Endothelial cell (in vitro differentiated cells): ENCODE measurements at regions not wholly inside any gene's neighbourhood (a gene's known extent, or its start where the extent isn't known, plus 50 kb on each side); places are given as distances from the start of the nearest gene placed in this dataset.

Experiments
- DNase-seq: peaks from one replicate; pipeline ENCODE4 v3.0.0; 2021; ENCODE audit warnings: low spot score
- H3K27ac Mint-ChIP-seq: one replicate; pipeline ENCODE4 v1.8.0; 2021; ENCODE audit warnings: mixed read lengths, inconsistent platforms; ENCODE audit not compliant: unreplicated experiment
- H3K27me3 Mint-ChIP-seq: one replicate; pipeline ENCODE4 v1.8.0; 2021; ENCODE audit warnings: mild to moderate bottlenecking, moderate library complexity, mixed read lengths, inconsistent platforms; ENCODE audit not compliant: unreplicated experiment
- H3K36me3 Mint-ChIP-seq: one replicate; pipeline ENCODE4 v1.8.0; 2021; ENCODE audit warnings: mild to moderate bottlenecking, low read depth, mixed read lengths, inconsistent platforms; ENCODE audit not compliant: unreplicated experiment
- H3K4me1 Mint-ChIP-seq: one replicate; pipeline ENCODE4 v1.8.0; 2021; ENCODE audit warnings: mild to moderate bottlenecking, mixed read lengths, inconsistent platforms; ENCODE audit not compliant: unreplicated experiment
- H3K4me3 Mint-ChIP-seq: one replicate; pipeline ENCODE4 v1.8.0; 2021; ENCODE audit warnings: mild to moderate bottlenecking, mixed read lengths, inconsistent platforms; ENCODE audit not compliant: unreplicated experiment
- H3K9me3 Mint-ChIP-seq: one replicate; pipeline ENCODE4 v1.8.0; 2021; ENCODE audit warnings: mixed read lengths, inconsistent platforms; ENCODE audit not compliant: unreplicated experiment
- CTCF ChIP-seq: fragments of 200-600 bp; sonication (generic); IDR thresholded peaks from one replicate; pipeline ENCODE4 v1.5.0; 2021; ENCODE audit warnings: antibody characterized with exemption; ENCODE audit not compliant: unreplicated experiment

GRCh38 chr12:75892731-75893408 lies 138.7 kb downstream of the PHLDA1 start:
- Mint-ChIP-seq H3K36me3 (no peaks in the 10 kb centered on the region), H3K27ac (peak overlapping the region; percentile 42), H3K4me3 (no peak overlapping the region), H3K4me1 (peaks cover 38% of the 10 kb centered on the region), H3K27me3 (peaks cover 2% of the 10 kb centered on the region), H3K9me3 (no peaks in the 10 kb centered on the region)
- DNase-seq = peak; percentile 39
- no peak for TF ChIP-seq CTCF

- peaks cover 38% of the 10 kb centered on the region for H3K4me1 Mint-ChIP-seq
- DNase-seq = no peak
- TF ChIP-seq CTCF = no peak
- H3K4me3 Mint-ChIP-seq = no peak overlapping the region
- no peaks in the 10 kb centered on the region for H3K9me3 Mint-ChIP-seq
- peaks cover 2% of the 10 kb centered on the region for H3K27me3 Mint-ChIP-seq
- H3K27ac Mint-ChIP-seq = peak overlapping the region; percentile 7
- H3K36me3 Mint-ChIP-seq = no peaks in the 10 kb centered on the region
Measured at GRCh38 chr12:75891072-75891471, 140.5 kb downstream of the PHLDA1 start.

GRCh38 chr12:75890660-75891059 lies 140.9 kb downstream of the PHLDA1 start:
- Mint-ChIP-seq H3K4me3 (no peak overlapping the region), H3K27ac (no peak overlapping the region), H3K9me3 (no peaks in the 10 kb centered on the region), H3K36me3 (no peaks in the 10 kb centered on the region), H3K4me1 (peaks cover 38% of the 10 kb centered on the region), H3K27me3 (peaks cover 2% of the 10 kb centered on the region)
- TF ChIP-seq CTCF = no peak
- DNase-seq = no peak

GRCh38 chr12:75890141-75890540 lies 141.4 kb downstream of the PHLDA1 start:
- no peak for TF ChIP-seq CTCF
- Mint-ChIP-seq H3K4me3 (no peak overlapping the region), H3K27ac (no peak overlapping the region), H3K4me1 (peaks cover 38% of the 10 kb centered on the region), H3K27me3 (peaks cover 2% of the 10 kb centered on the region), H3K36me3 (no peaks in the 10 kb centered on the region), H3K9me3 (no peaks in the 10 kb centered on the region)
- no peak for DNase-seq

GRCh38 chr12:75888874-75889613 lies 142.5 kb downstream of the PHLDA1 start:
- DNase-seq = no peak
- TF ChIP-seq CTCF = no peak

More at GRCh38 chr12:75888874-75889613, 142.5 kb downstream of the PHLDA1 start:
- no peak overlapping the region for H3K27ac Mint-ChIP-seq
- no peak overlapping the region for H3K4me3 Mint-ChIP-seq
- H3K4me1 Mint-ChIP-seq = peaks cover 43% of the 10 kb centered on the region
- H3K27me3 Mint-ChIP-seq = peaks cover 2% of the 10 kb centered on the region
- no peaks in the 10 kb centered on the region for H3K36me3 Mint-ChIP-seq
- no peaks in the 10 kb centered on the region for H3K9me3 Mint-ChIP-seq
